ENCODE measurements at regions not wholly inside any gene's neighbourhood (a gene's known extent, or its start where the extent isn't known, plus 50 kb on each side); places are given as distances from the start of the nearest gene placed in this dataset.

- no peak for DNase-seq
Measured at GRCh38 chr14:75372260-75372659, 55.6 kb upstream of the JDP2 start.

- no peak for DNase-seq
Measured at GRCh38 chr14:75373133-75373532, 54.7 kb upstream of the JDP2 start.

DNA sequence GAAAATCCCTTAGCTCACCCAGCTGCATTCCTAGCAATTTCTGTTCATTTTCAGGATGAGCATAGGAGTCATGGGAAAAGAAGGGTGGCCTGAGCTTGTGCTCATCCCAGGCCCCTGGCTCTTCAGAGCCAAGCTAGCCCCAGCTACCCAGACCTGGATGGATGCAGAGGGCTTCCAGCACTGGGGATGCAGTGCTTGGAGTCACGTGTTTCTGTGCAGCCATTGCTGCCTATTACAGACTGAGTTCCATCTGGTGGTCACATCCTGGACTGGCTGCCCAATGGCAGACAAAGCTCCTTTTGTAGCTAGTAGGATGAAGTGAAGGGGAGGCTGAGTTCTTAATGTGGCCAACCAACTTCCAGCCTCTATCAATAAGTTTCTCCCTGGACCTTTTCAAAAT is 54.2 kb upstream of the JDP2 start:
- no peak for DNase-seq

GRCh38 chr14:75374911-75375310 is 52.9 kb upstream of the JDP2 start:
- DNase-seq = no peak

DNA sequence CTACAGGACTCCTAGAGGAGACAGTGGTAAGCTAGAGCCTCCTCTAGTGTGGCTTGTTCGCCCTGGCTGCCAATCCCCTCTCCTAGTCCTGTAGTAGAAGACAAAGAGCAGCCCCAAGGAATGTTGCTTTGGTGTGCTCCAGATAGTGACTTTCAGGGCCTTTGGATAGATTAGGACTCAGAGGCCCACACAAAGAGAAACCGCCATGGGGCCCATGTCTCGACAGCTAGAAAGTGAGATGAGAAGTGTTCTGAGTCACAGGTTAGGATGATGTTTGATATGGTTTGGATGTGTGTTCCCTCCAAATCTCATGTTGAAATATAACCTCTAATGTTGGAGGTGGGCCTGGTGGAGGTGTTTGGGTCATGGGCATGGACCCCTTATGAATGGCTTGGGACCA is 51.8 kb upstream of the JDP2 start:
- DNase-seq = no peak
